GM12878 (cell line): ENCODE measurements at regions not wholly inside any gene's neighbourhood (a gene's known extent, or its start where the extent isn't known, plus 50 kb on each side); places are given as distances from the start of the nearest gene placed in this dataset.

Experiments used
- ATAC-seq: fragments of 200-7000 bp; cut with Tn5 transposase; 3 replicates; pipeline ENCODE4 v1.9.1; 2020; ENCODE audit warnings: mild to moderate bottlenecking, moderate library complexity
- BruUV-seq: library from RNA; stranded (reverse); fragments of 400-500 nt; replicated peaks from 2 replicates; lab custom pipeline; 2021; lab: Mats Ljungman, UMichigan
- CTCF ChIA-PET: fragments of 300-600 bp; sonication (Branson Sonifier 250); formaldehyde crosslinking; extraction: SDS; loops from one replicate; lab custom pipeline; 2021; ENCODE audit warnings: inconsistent platforms; lab: Yijun Ruan, JAX
- POLR2A ChIA-PET: fragments of 350-600 bp; formaldehyde crosslinking; extraction: SDS; loops from one replicate; lab custom pipeline; 2021; ENCODE audit warnings: inconsistent platforms; lab: Charles Lee
- RAD21 ChIA-PET: fragments of 300-600 bp; sonication (Branson Sonifier 250); formaldehyde crosslinking; loops from one replicate; lab custom pipeline; 2023; ENCODE audit warnings: antibody characterized with exemption; ENCODE audit not compliant: unreplicated experiment; lab: Charles Lee
- SMC1A ChIA-PET: fragments of 300-600 bp; sonication (Branson Sonifier 250); formaldehyde crosslinking; loops from one replicate; lab custom pipeline; 2023; ENCODE audit not compliant: unreplicated experiment, uncharacterized antibody; lab: Charles Lee
- DNase-seq: peaks from one replicate; pipeline ENCODE4 v3.0.0-alpha.2; 2011; ENCODE audit warnings: low read depth, low spot score
- FAIRE-seq: peaks from 3 replicates; lab custom pipeline; 2011; peaks lifted over from hg19 to GRCh38; lab: Jason Lieb, UNC
- H2AFZ ChIP-seq: 2 replicates; pipeline ENCODE4 v1.6.0; 2011; ENCODE audit warnings: low read depth, low read length, control low read depth; ENCODE audit not compliant: control insufficient read depth
- H3K27ac ChIP-seq: 2 replicates; pipeline ENCODE4 v1.5.1; 2011; ENCODE audit warnings: control low read depth; ENCODE audit not compliant: control insufficient read depth, insufficient read depth
- H3K27me3 ChIP-seq, 2 experiments: replicated peaks in 1 of 2; 2 replicates each; pipeline versions ENCODE4 v1.6.0 to v1.6.1; 2011; ENCODE audit warnings: low read length in 1 of 2; ENCODE audit not compliant: control insufficient read depth in 2 of 2, insufficient read depth in 2 of 2
- H3K36me3 ChIP-seq, 2 experiments: 2 replicates each; pipeline ENCODE4 v1.5.1; 2011; ENCODE audit warnings: low read length in 1 of 2; ENCODE audit not compliant: control insufficient read depth in 2 of 2, insufficient read depth in 2 of 2
- H3K4me1 ChIP-seq: 2 replicates; pipeline ENCODE4 v1.6.1; 2011; ENCODE audit warnings: mild to moderate bottlenecking, low read length, moderate library complexity, mixed read lengths; ENCODE audit not compliant: control insufficient read depth, insufficient read depth
- H3K4me2 ChIP-seq: 2 replicates; pipeline ENCODE4 v1.6.0; 2011; ENCODE audit warnings: control low read depth; ENCODE audit not compliant: control insufficient read depth, insufficient read depth
- H3K4me3 ChIP-seq: fragments of 200-600 bp; sonication (generic); 2 replicates; pipeline ENCODE4 v1.5.1; 2016
- H3K79me2 ChIP-seq: 2 replicates; pipeline ENCODE4 v1.6.0; 2011; ENCODE audit warnings: low read length; ENCODE audit not compliant: control insufficient read depth, insufficient read depth
- H3K9ac ChIP-seq: 2 replicates; pipeline ENCODE4 v1.8.0; 2011; ENCODE audit warnings: low read length, control low read depth, mixed read lengths; ENCODE audit not compliant: control insufficient read depth, insufficient read depth
- H3K9me3 ChIP-seq: replicated peaks from 3 replicates; pipeline ENCODE4 v1.5.1; 2011; ENCODE audit warnings: mild to moderate bottlenecking, low read length; ENCODE audit not compliant: control insufficient read depth, insufficient read depth
- H4K20me1 ChIP-seq: 2 replicates; pipeline ENCODE4 v1.6.0; 2011; ENCODE audit not compliant: control insufficient read depth, insufficient read depth
- ESRRA ChIP-seq: IDR thresholded peaks from 2 replicates; pipeline ENCODE4 v1.6.1; 2012; ENCODE audit warnings: mild to moderate bottlenecking, low read length, improper control_type of control experiment
- FOXM1 ChIP-seq: IDR thresholded peaks from 2 replicates; pipeline ENCODE4 v1.6.1; 2012; ENCODE audit warnings: low read depth, mild to moderate bottlenecking, inconsistent platforms, low read length, moderate library complexity
- KAT2A ChIP-seq: conservative IDR thresholded peaks from 2 replicates; pipeline ENCODE4 v1.6.1; 2011; ENCODE audit warnings: low read depth, low read length; ENCODE audit not compliant: control insufficient read depth
- MAX ChIP-seq: IDR thresholded peaks from 2 replicates; pipeline ENCODE4 v1.6.1; 2012; ENCODE audit warnings: low read depth, low read length, improper control_type of control experiment
- MXI1 ChIP-seq: fragments of 150-350 bp; IDR thresholded peaks from 2 replicates; pipeline ENCODE4 v1.6.1; 2011; ENCODE audit warnings: low read depth, mild to moderate bottlenecking, inconsistent platforms, low read length, improper control_type of control experiment
- MYB ChIP-seq: fragments of 150-350 bp; IDR thresholded peaks from 2 replicates; pipeline ENCODE4 v1.6.1; 2014; ENCODE audit warnings: mild to moderate bottlenecking, low read depth, low read length, borderline replicate concordance
- NFYA ChIP-seq: IDR thresholded peaks from 2 replicates; pipeline ENCODE4 v1.6.1; 2011; ENCODE audit warnings: low read depth, mild to moderate bottlenecking, low read length, improper control_type of control experiment, borderline replicate concordance
- NR2C2 ChIP-seq: IDR thresholded peaks from 2 replicates; pipeline ENCODE4 v1.6.1; 2011; ENCODE audit warnings: borderline replicate concordance, low read depth; ENCODE audit not compliant: control insufficient read depth, insufficient read length
- POLR2A ChIP-seq: IDR thresholded peaks from 2 replicates; pipeline ENCODE4 v1.6.1; 2011; ENCODE audit warnings: low read depth, mild to moderate bottlenecking, low read length
- POLR2AphosphoS2 ChIP-seq: IDR thresholded peaks from 2 replicates; pipeline ENCODE4 v1.6.1; 2011; ENCODE audit warnings: low read depth, mild to moderate bottlenecking, low read length, improper control_type of control experiment, moderate library complexity
- SUZ12 ChIP-seq: fragments of 200-600 bp; sonication (generic); IDR thresholded peaks from one replicate; pipeline ENCODE4 v1.6.1; 2018; ENCODE audit warnings: antibody characterized with exemption, mild to moderate bottlenecking; ENCODE audit not compliant: unreplicated experiment
- TCF12 ChIP-seq: IDR thresholded peaks from 2 replicates; pipeline ENCODE4 v1.6.1; 2011; ENCODE audit warnings: low read depth, mild to moderate bottlenecking, low read length
- ZBTB33 ChIP-seq: fragments of 450-650 bp; IDR thresholded peaks from 2 replicates; pipeline ENCODE4 v1.6.1; 2017; ENCODE audit warnings: mild to moderate bottlenecking
- ZNF274 ChIP-seq: IDR thresholded peaks from one replicate; pipeline ENCODE4 v1.8.0; 2011; ENCODE audit not compliant: insufficient read length, insufficient read depth
- WGBS: methylation state at CpG from one replicate; pipeline ENCODE4 v1.1.6; 2016; ENCODE audit warnings: low lambda C conversion rate; ENCODE audit not compliant: insufficient replicate concordance, insufficient coverage; ENCODE audit errors: missing lambda C conversion rate; 5-methylcytosine and 5-hydroxymethylcytosine counted together
- in situ Hi-C: fragments of 300-500 bp; cut with MboI; formaldehyde crosslinking; loops from 9 replicates; pipeline ENCODE4 v1.14.3; 2018; ENCODE audit warnings: mixed read lengths
- intact Hi-C: fragments of 100-400 bp; cut with micrococcal nuclease; formaldehyde crosslinking; loops from one replicate; pipeline ENCODE4 v1.14.2; 2022; ENCODE audit not compliant: unreplicated experiment

GRCh38 chr2:122163617-122164016, 408.2 kb downstream of the TSN start:
- TF ChIP-seq MXI1 (no peak), FOXM1 (no peak), POLR2AphosphoS2 (no peak), NR2C2 (no peak), MAX (no peak), ZNF274 (no peak), ZBTB33 (no peak), KAT2A (no peak), MYB (no peak), SUZ12 (no peak), ESRRA (no peak), TCF12 (no peak), POLR2A (no peak), NFYA (no peak)
- ChIA-PET SMC1A (interaction anchor here (0.7 to 3.5 kb wide), 5 partner anchors 13 to 576 kb away, joined by 3 to 12 read pairs (median 3); no protein-coding TSS in a partner anchor), POLR2A (no interaction called here), RAD21 (no interaction called here), CTCF (interaction anchor here (1.2 kb wide), 1 partner anchor 200 kb away, joined by 4 read pairs; no protein-coding TSS in a partner anchor)
- Histone ChIP-seq H3K4me2 (no peak overlapping the region), H3K79me2 (no peaks in the 10 kb centered on the region), H2AFZ (no peak overlapping the region), H3K9me3 (no peaks in the 10 kb centered on the region), H3K27me3 (no peaks in the 10 kb centered on the region; a peak in 1 of 4 replicates), H3K4me1 (no peaks in the 10 kb centered on the region), H3K9ac (no peak overlapping the region), H3K4me3 (no peak overlapping the region), H3K36me3 (no peaks in the 10 kb centered on the region), H3K27ac (no peak overlapping the region), H4K20me1 (no peaks in the 10 kb centered on the region)
- no TSS peak for BruUV-seq
- DNase-seq (no peak), FAIRE-seq (no peak), ATAC-seq (no peak)
- 0% methylated on average over 1 of the region's 1 CpG for WGBS
- in situ Hi-C loops = no loop called here
- intact Hi-C loops = no loop called here
